GM18519 (cell line): ENCODE measurements at regions not wholly inside any gene's neighbourhood (a gene's known extent, or its start where the extent isn't known, plus 50 kb on each side); places are given as distances from the start of the nearest gene placed in this dataset.
"Not testable (repeated sequence)": the region's sequence is repeated elsewhere in the genome, so short reads cannot be mapped to it uniquely, and the experiment has no call there.

Source experiments
- ATAC-seq: cut with Tn5 transposase; IDR thresholded peaks from one replicate; pipeline ENCODE4 v1.9.1; 2021; ENCODE audit warnings: mild to moderate bottlenecking, moderate library complexity; ENCODE audit not compliant: unreplicated experiment, low FRiP score

GRCh38 chr18:55912071-55912470, 324.1 kb upstream of the TCF4 start:
- ATAC-seq: no peak

- ATAC-seq: no peak
These were observed 322.3 kb upstream of the TCF4 start for GRCh38 chr18:55910296-55910695.

GRCh38 chr18:55908901-55909366, 320.9 kb upstream of the TCF4 start:
- ATAC-seq: no peak

- ATAC-seq: no peak
These were observed 319.6 kb upstream of the TCF4 start for GRCh38 chr18:55907453-55908175.

- no peak for ATAC-seq
These were observed 318.5 kb upstream of the TCF4 start for GRCh38 chr18:55906536-55906935.

GRCh38 chr18:55903911-55904310, 315.9 kb upstream of the TCF4 start:
- ATAC-seq: no peak

- no peak for ATAC-seq
These were observed 312.4 kb upstream of the TCF4 start for GRCh38 chr18:55900380-55900779.

GRCh38 chr18:55897091-55897689, 309.2 kb upstream of the TCF4 start:
- no peak for ATAC-seq

- ATAC-seq: no peak
These were observed 306.0 kb upstream of the TCF4 start for GRCh38 chr18:55893948-55894347.

- not testable (repeated sequence) for ATAC-seq
These were observed 305.1 kb upstream of the TCF4 start for GRCh38 chr18:55892862-55893813.

- ATAC-seq: no peak
These were observed 298.9 kb upstream of the TCF4 start for GRCh38 chr18:55886886-55887285.

GRCh38 chr18:55884498-55884897, 296.5 kb upstream of the TCF4 start:
- ATAC-seq: no peak

- no peak for ATAC-seq
These were observed 292.6 kb upstream of the TCF4 start for GRCh38 chr18:55880617-55881016.

GRCh38 chr18:55879331-55879730, 291.3 kb upstream of the TCF4 start:
- no peak for ATAC-seq

GRCh38 chr18:55878224-55878623, 290.2 kb upstream of the TCF4 start:
- no peak for ATAC-seq

- no peak for ATAC-seq
These were observed 289.3 kb upstream of the TCF4 start for GRCh38 chr18:55877321-55877720.

GRCh38 chr18:55876254-55876653, 288.3 kb upstream of the TCF4 start:
- ATAC-seq: no peak

- no peak for ATAC-seq
These were observed 287.4 kb upstream of the TCF4 start for GRCh38 chr18:55875371-55875901.

GRCh38 chr18:55869556-55870501, 281.8 kb upstream of the TCF4 start:
- no peak for ATAC-seq

- no peak for ATAC-seq
These were observed 280.9 kb upstream of the TCF4 start for GRCh38 chr18:55868909-55869308.
